ENCODE measurements at regions not wholly inside any gene's neighbourhood (a gene's known extent, or its start where the extent isn't known, plus 50 kb on each side); places are given as distances from the start of the nearest gene placed in this dataset.
"Not testable (repeated sequence)": the region's sequence is repeated elsewhere in the genome, so short reads cannot be mapped to it uniquely, and the experiment has no call there.

DNA sequence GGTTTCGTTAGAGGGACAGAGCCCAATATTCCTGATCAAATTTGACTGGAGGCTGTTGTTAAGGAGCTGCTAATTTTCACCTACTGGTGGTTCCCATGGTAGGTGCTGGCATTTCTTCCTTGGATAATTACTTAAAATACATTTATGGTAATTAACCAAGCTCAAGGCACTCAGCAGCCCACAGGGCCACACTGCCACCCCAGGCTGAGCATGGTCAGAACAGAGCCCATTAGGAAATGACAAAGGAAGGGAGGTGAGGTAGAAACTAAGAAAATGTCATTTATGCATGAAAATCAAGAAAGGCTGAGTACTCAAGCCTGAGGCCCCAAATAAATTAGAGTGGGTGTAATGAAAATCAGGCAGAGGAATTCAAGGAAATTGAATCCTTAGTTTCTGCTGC is 510.2 kb upstream of the GYPC start:
- DNase-seq (no peak), ATAC-seq (no peak)
- intact Hi-C loops (cut with DNase I), result no loop called here
- no peak overlapping the region for H3K4me3 ChIP-seq
- no peak overlapping the region for H3K27ac ChIP-seq
- peaks cover 0 to 19% (median 8%) of the 10 kb centered on the region in 11 donors for H3K9me3 ChIP-seq
- 67 to 69% methylated on average over 1 of the region's 1 CpG for WGBS, 2 donors
- H3K27me3 ChIP-seq, result no peaks in the 10 kb centered on the region
- TF ChIP-seq, protein P1, sequence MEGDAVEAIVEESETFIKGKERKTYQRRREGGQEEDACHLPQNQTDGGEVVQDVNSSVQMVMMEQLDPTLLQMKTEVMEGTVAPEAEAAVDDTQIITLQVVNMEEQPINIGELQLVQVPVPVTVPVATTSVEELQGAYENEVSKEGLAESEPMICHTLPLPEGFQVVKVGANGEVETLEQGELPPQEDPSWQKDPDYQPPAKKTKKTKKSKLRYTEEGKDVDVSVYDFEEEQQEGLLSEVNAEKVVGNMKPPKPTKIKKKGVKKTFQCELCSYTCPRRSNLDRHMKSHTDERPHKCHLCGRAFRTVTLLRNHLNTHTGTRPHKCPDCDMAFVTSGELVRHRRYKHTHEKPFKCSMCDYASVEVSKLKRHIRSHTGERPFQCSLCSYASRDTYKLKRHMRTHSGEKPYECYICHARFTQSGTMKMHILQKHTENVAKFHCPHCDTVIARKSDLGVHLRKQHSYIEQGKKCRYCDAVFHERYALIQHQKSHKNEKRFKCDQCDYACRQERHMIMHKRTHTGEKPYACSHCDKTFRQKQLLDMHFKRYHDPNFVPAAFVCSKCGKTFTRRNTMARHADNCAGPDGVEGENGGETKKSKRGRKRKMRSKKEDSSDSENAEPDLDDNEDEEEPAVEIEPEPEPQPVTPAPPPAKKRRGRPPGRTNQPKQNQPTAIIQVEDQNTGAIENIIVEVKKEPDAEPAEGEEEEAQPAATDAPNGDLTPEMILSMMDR (IDR thresholded peaks at IDR 0.05), result no peak
- H3K36me3 ChIP-seq, result no peaks in the 10 kb centered on the region
- no peaks in the 10 kb centered on the region for H3K4me1 ChIP-seq

DNA sequence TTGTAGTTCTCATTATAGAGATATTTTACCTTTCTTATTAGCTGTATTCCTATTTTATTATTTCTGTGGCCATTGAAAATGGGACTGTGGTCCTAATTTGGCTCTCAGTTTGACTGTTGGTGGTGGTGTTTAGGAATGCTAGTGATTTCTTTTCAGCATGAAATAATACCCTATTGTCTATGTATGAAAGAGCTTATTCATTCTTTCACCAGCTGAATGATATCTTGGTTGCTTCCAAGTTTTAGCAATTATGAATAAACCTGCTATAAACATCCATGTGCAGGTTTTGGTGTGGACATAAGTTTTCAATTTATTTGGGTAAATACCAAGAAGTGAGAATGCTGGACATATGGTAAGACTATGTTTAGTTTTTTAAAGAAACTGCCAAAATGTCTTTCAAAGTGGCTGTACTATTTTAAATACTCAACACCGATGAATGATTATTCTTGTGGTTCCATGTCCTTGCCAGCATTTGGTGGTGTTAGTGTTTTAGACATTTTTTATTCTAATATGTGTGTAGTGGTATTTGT is 501.6 kb upstream of the GYPC start:
- TF ChIP-seq, protein P1 (IDR thresholded peaks at IDR 0.05), result no peak
- H3K4me3 ChIP-seq, result no peak overlapping the region
- peaks cover 0 to 25% (median 3%) of the 10 kb centered on the region in 11 donors for H3K9me3 ChIP-seq
- no peak overlapping the region for H3K27ac ChIP-seq
- intact Hi-C loops (cut with DNase I), result no loop called here
- no peaks in the 10 kb centered on the region for H3K4me1 ChIP-seq
- WGBS, 2 donors, result 85 to 92% methylated on average over 1 of the region's 1 CpG
- DNase-seq, result no peak
- no peak for ATAC-seq
- H3K27me3 ChIP-seq, result no peaks in the 10 kb centered on the region
- H3K36me3 ChIP-seq, result no peaks in the 10 kb centered on the region

DNA sequence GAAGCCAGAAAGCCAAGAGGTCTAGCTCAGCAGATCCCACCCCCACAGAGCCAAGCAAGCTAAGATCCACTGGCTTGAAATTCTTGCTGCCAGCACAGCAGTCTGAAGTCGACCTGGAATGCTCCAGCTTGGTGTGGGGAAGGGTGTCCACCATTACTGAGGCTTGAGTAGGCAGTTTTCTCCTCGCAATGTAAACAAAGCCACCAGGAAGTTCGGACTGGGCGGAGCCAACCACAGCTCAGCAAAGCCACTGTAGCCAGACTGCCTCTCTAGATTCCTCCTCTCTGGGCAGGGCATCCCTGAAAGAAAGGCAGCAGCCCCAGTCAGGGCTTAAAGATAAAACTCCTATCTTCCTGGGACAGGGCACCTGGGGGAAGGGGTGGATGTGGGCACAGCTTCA is 495.0 kb upstream of the GYPC start:
- intact Hi-C loops (cut with DNase I); H3K27ac ChIP-seq; DNase-seq; H3K4me3 ChIP-seq; H3K4me1 ChIP-seq; H3K27me3 ChIP-seq; H3K9me3 ChIP-seq; H3K36me3 ChIP-seq; ATAC-seq: not testable (repeated sequence)
- WGBS, 2 donors, result 75 to 78% methylated on average over 4 of the region's 4 CpGs

DNA sequence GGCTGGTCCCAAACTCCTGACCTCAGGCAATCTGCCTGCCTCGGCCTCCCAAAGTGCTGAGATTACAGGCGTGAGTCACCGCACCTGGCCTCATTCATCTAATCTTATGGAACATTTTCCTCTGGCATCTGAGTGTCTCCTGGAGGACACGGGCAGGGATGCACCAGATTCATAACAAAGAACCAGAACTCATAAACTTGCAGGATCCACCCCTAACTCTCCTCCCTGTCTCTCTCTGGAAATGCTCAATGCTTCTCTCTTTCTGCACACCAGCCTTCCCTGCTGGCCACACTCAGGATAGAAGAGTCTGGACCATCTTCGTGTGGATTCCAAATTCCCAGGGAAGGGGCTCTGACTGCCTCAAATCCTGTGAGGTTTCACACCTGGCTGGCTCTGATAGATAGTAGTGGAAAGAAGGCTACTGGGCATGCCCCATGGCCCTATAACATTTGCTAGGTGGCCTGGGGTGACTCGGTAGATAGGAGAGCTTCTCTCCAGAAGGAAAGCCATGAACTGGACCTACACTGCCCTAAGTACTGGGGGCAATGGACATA is 483.2 kb upstream of the GYPC start:
- no peak for DNase-seq
- no peaks in the 10 kb centered on the region for H3K36me3 ChIP-seq
- TF ChIP-seq, protein P1 (IDR thresholded peaks at IDR 0.05), result no peak
- no peaks in the 10 kb centered on the region for H3K27me3 ChIP-seq
- intact Hi-C loops (cut with DNase I), result no loop called here
- ATAC-seq, result no peak
- WGBS, 2 donors, result 61 to 69% methylated on average over 6 of the region's 6 CpGs
- H3K27ac ChIP-seq, result no peak overlapping the region
- no peaks in the 10 kb centered on the region for H3K4me1 ChIP-seq
- H3K9me3 ChIP-seq, result no peaks in the 10 kb centered on the region
- H3K4me3 ChIP-seq, result no peak overlapping the region

DNA sequence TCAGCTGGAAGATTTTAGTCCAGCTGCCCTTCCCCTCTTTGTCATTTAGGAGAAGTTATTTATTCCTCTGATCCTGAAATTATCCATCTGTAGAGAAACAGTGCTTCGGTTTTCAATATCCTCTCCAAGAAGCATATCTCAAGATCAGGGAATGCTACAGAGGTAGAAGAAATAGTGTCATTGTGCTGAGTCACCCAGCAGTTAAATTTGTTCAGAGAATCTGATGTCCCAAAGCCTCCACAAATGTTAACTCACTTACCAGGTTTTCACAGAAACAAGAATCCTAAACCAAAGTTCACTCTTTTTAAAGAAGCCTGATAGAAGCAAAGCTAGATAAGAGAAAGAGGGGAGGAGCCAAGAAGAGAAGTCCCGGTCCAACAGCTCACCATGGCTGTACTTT is 480.7 kb upstream of the GYPC start:
- ATAC-seq (no peak), DNase-seq (no peak)
- intact Hi-C loops (cut with DNase I), result no loop called here
- H3K36me3 ChIP-seq, result no peaks in the 10 kb centered on the region
- H3K4me1 ChIP-seq, result no peaks in the 10 kb centered on the region
- WGBS, 2 donors, result 56 to 76% methylated on average over 2 of the region's 2 CpGs
- H3K27me3 ChIP-seq, result no peaks in the 10 kb centered on the region
- H3K9me3 ChIP-seq, result no peaks in the 10 kb centered on the region
- H3K27ac ChIP-seq, result no peak overlapping the region
- H3K4me3 ChIP-seq, result no peak overlapping the region
- TF ChIP-seq, protein P1 (IDR thresholded peaks at IDR 0.05), result no peak
